Upper lobe of right lung (tissue), 1 donor: ENCODE measurements at regions not wholly inside any gene's neighbourhood (a gene's known extent, or its start where the extent isn't known, plus 50 kb on each side); places are given as distances from the start of the nearest gene placed in this dataset.

Experiments
- ATAC-seq: fragments of 200-7000 bp; cut with Tn5 transposase; one replicate; pipeline ENCODE4 v1.9.1; 2020; ENCODE audit warnings: mild to moderate bottlenecking, moderate library complexity
- DNase-seq: peaks from one replicate; pipeline ENCODE4 v3.0.0-alpha.2; 2020
- H3K27ac ChIP-seq: fragments of 200-600 bp; one replicate; pipeline ENCODE4 v1.8.0; 2022
- H3K27me3 ChIP-seq: fragments of 200-600 bp; one replicate; pipeline ENCODE4 v1.8.0; 2022; ENCODE audit warnings: mild to moderate bottlenecking
- H3K36me3 ChIP-seq: fragments of 200-600 bp; one replicate; pipeline ENCODE4 v1.8.0; 2022
- H3K4me1 ChIP-seq: fragments of 200-600 bp; one replicate; pipeline ENCODE4 v1.8.0; 2022
- H3K4me3 ChIP-seq: fragments of 200-600 bp; one replicate; pipeline ENCODE4 v1.8.0; 2022; ENCODE audit warnings: mild to moderate bottlenecking
- H3K9me3 ChIP-seq: fragments of 200-600 bp; one replicate; pipeline ENCODE4 v1.8.0; 2022
- intact Hi-C: fragments of 100-400 bp; cut with DNase I; formaldehyde crosslinking; loops from one replicate; pipeline ENCODE4 v1.11.0; 2022
- TF ChIP-seq, protein P1 (sequence below): fragments of 200-600 bp; IDR thresholded peaks from one replicate; pipeline ENCODE4 v1.8.0; 2022; ENCODE audit warnings: antibody characterized with exemption
- donor health status: DM: no; HTN: yes; CAD: no; lungs with severe emphysema.

DNA sequence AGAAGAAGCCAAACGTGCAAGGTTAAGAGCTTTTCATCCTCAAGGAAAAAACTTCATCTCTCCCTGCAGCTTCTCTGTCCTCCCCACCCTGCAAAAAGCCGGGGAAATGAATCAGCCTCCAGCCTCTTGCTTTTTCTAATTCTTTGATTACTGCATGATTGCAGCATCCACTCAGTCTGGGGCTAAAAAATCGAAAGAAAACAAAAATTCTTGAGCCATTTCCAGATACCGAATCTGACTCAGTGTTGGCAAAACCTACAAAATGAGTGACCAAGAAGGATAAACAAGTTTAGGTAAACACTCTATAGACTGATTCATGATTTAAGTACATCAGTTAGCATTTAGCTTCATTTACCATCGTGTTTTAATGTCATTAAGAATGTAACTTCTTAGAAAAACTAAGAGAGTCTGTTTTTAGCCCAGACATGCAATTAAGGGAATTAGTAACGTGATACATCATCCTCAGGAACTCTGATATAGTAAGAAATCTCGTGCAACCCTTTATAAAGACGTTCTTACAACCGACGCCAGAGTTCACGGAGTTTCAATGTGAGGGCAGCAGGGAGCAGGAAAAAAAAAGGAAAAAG lies 287.3 kb upstream of the FOXF1 start:
- Histone ChIP-seq H3K27ac (no peak overlapping the region), H3K4me1 (peaks cover 9% of the 10 kb centered on the region), H3K27me3 (no peaks in the 10 kb centered on the region), H3K4me3 (no peak overlapping the region), H3K9me3 (no peaks in the 10 kb centered on the region), H3K36me3 (no peaks in the 10 kb centered on the region)
- intact Hi-C loops, result no loop called here
- TF ChIP-seq, protein P1, sequence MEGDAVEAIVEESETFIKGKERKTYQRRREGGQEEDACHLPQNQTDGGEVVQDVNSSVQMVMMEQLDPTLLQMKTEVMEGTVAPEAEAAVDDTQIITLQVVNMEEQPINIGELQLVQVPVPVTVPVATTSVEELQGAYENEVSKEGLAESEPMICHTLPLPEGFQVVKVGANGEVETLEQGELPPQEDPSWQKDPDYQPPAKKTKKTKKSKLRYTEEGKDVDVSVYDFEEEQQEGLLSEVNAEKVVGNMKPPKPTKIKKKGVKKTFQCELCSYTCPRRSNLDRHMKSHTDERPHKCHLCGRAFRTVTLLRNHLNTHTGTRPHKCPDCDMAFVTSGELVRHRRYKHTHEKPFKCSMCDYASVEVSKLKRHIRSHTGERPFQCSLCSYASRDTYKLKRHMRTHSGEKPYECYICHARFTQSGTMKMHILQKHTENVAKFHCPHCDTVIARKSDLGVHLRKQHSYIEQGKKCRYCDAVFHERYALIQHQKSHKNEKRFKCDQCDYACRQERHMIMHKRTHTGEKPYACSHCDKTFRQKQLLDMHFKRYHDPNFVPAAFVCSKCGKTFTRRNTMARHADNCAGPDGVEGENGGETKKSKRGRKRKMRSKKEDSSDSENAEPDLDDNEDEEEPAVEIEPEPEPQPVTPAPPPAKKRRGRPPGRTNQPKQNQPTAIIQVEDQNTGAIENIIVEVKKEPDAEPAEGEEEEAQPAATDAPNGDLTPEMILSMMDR, result no peak
- DNase-seq (no peak), ATAC-seq (no peak)

DNA sequence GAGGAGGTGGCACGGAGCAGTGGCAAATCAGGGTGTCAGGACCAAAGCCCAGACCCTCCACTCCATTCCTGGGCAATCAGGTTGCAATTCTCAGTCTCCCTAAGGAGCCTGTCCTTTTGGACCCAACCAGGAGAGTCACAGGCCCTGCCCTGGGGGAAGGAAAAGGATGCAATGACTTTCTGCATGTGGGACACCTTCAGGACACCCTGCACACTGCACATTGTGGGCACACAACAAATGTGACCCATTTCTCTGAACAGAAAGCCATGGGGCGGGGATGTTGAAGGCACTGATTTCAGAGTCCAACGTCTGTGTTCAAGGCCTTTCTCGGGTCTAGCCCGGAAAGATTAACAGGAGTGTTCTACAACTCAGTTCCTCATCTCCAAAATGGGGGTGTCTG lies 286.2 kb upstream of the FOXF1 start:
- intact Hi-C loops, result no loop called here
- TF ChIP-seq, protein P1, result no peak
- Histone ChIP-seq H3K4me1 (peaks cover 9% of the 10 kb centered on the region), H3K9me3 (no peaks in the 10 kb centered on the region), H3K27ac (no peak overlapping the region), H3K27me3 (no peaks in the 10 kb centered on the region), H3K4me3 (no peak overlapping the region), H3K36me3 (no peaks in the 10 kb centered on the region)
- DNase-seq (no peak), ATAC-seq (no peak)

DNA sequence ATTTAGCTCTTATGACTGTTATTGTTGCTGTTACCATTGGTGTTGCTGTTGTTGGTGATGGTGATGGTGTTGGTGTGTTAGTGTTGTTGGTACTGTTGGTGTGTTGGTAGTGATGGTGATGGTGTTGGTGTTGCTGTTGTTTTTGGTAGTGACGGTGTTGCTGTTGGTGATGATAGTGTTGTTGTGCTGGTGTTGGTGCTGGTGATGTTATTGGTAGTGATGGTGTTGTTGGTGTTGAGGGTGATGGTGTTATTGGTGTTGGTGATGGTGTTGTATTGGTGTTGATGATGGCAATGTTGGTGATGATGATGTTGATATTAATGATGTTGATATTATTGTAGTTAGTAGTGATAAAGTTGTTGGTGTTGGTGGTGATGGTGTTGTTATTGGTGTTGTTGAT lies 285.7 kb upstream of the FOXF1 start:
- DNase-seq (no peak), ATAC-seq (no peak)
- no peak overlapping the region for H3K27ac ChIP-seq
- peaks cover 9% of the 10 kb centered on the region for H3K4me1 ChIP-seq
- H3K4me3 ChIP-seq, result no peak overlapping the region
- H3K27me3 ChIP-seq, result no peaks in the 10 kb centered on the region
- TF ChIP-seq, protein P1, result no peak
- H3K9me3 ChIP-seq, result no peaks in the 10 kb centered on the region
- intact Hi-C loops, result no loop called here
- H3K36me3 ChIP-seq, result no peaks in the 10 kb centered on the region

DNA sequence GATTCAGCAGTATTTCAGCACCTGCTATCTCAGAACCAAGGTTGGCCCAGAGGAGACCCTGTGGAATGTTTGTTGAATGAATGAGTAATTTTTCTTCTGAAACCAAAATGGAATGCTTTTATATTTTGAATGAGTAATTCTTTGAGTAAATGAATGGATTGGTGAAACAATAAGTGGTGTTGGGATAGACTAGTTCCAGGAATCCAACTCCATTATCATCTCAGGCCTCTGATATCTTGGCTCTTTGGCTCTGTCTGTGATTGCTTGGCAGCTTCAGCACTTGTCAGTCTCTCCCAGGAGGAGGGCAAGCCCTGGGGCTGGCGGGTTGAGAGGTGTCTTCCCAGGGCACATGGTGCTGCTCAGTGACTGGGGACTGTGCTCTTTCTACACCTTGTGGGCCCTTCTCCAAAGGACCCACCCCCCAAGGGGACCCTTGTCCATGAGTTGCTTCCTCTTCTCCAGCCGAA lies 284.4 kb upstream of the FOXF1 start:
- H3K36me3 ChIP-seq, result no peaks in the 10 kb centered on the region
- no peaks in the 10 kb centered on the region for H3K9me3 ChIP-seq
- ATAC-seq (no peak), DNase-seq (no peak)
- intact Hi-C loops, result no loop called here
- TF ChIP-seq, protein P1, result no peak
- H3K27ac ChIP-seq, result no peak overlapping the region
- H3K4me1 ChIP-seq, result peaks cover 9% of the 10 kb centered on the region
- no peaks in the 10 kb centered on the region for H3K27me3 ChIP-seq
- no peak overlapping the region for H3K4me3 ChIP-seq

DNA sequence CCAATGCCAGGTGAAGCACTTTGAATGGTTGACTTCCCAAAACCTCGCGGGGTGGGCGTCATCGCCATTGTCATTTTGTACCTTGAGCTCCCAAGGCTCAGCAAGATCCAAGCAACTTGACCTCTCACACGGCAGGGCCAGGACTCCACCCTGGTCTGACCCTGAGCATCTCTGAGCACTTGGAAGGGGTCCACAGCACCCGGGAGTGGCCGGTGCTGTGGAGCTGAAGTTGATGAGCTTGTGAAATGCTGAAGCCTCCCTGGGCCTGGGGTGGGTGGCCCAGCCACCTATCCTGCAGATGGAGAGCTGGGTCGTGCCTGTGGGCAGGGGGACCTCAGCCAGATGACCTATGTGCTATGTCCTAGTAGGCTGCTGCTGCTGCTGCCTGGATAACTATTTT lies 283.3 kb upstream of the FOXF1 start:
- ATAC-seq (no peak), DNase-seq (peak; percentile 48)

More for the DNA sequence above, 283.3 kb upstream of the FOXF1 start:
- no peak overlapping the region for H3K27ac ChIP-seq
- TF ChIP-seq, protein P1, result no peak
- no peaks in the 10 kb centered on the region for H3K27me3 ChIP-seq
- peaks cover 9% of the 10 kb centered on the region for H3K4me1 ChIP-seq
- no peaks in the 10 kb centered on the region for H3K36me3 ChIP-seq
- H3K9me3 ChIP-seq, result no peaks in the 10 kb centered on the region
- no peak overlapping the region for H3K4me3 ChIP-seq
- intact Hi-C loops, result no loop called here
